ENCODE measurements at regions not wholly inside any gene's neighbourhood (a gene's known extent, or its start where the extent isn't known, plus 50 kb on each side); places are given as distances from the start of the nearest gene placed in this dataset.
"Not testable (repeated sequence)": the region's sequence is repeated elsewhere in the genome, so short reads cannot be mapped to it uniquely, and the experiment has no call there.

DNA sequence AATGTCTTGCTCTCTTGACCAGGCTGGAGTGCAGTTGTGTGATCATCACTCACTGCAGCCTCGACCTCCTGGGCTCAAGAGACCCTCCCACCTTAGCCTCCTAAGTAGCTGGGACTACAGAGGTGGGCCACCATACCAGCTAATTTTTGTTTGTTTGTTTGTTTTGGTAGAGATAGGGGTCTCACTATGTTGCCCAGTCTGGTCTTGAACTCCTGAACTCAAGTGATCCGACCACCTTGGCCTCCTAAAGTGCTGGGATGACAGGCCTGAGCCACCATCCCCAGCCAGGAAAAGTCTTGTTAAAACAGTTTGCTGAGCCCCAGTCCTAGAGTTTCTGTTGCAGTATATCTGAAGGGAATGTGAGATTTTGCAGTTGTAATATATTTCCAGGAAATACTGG, 83.9 kb downstream of the SKIDA1 start:
- DNase-seq (ENCODE audit: extremely low spot score) = no peak
- CTCF ChIA-PET = no interaction called here
- POLR2A ChIA-PET = no interaction called here
- TF ChIP-seq, protein P1, sequence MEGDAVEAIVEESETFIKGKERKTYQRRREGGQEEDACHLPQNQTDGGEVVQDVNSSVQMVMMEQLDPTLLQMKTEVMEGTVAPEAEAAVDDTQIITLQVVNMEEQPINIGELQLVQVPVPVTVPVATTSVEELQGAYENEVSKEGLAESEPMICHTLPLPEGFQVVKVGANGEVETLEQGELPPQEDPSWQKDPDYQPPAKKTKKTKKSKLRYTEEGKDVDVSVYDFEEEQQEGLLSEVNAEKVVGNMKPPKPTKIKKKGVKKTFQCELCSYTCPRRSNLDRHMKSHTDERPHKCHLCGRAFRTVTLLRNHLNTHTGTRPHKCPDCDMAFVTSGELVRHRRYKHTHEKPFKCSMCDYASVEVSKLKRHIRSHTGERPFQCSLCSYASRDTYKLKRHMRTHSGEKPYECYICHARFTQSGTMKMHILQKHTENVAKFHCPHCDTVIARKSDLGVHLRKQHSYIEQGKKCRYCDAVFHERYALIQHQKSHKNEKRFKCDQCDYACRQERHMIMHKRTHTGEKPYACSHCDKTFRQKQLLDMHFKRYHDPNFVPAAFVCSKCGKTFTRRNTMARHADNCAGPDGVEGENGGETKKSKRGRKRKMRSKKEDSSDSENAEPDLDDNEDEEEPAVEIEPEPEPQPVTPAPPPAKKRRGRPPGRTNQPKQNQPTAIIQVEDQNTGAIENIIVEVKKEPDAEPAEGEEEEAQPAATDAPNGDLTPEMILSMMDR (IDR thresholded peaks at IDR 0.05; ENCODE audit: control extremely low read depth, extremely low read depth, low read depth, missing control alignments) = no peak

DNA sequence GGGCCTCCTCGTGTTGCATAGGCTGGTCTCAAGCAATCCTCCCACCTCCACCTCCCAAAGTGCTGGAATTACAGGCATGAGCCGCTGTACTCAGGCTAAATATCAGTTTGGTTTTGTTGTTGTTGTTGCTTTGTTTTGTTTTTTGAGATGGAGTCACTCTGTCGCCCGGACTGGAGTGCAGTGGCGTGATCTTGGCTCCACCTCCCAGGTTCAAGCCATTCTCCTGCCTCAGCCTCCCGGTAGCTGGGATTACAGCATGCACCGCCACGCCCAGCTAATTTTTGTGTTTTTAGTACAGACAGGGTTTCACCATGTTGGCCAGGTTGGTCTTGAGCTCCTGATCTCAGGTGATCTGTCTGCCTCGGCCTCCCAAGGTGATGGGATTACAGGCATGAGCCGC, 86.6 kb downstream of the SKIDA1 start:
- POLR2A ChIA-PET; DNase-seq (ENCODE audit: extremely low spot score): not testable (repeated sequence)
- CTCF ChIA-PET = interaction anchor here (1.1 kb wide), 1 partner anchor 27 kb away, joined by 4 read pairs; no protein-coding TSS in a partner anchor

GRCh38 chr10:21437770-21438382, 87.6 kb downstream of the SKIDA1 start:
- TF ChIP-seq, protein P1 (IDR thresholded peaks at IDR 0.05; ENCODE audit: control extremely low read depth, extremely low read depth, low read depth, missing control alignments) = no peak
- ChIA-PET CTCF (interaction anchor here (0.9 kb wide), 1 partner anchor 34 kb away, joined by 3 read pairs; no protein-coding TSS in a partner anchor), POLR2A (no interaction called here)
- DNase-seq (ENCODE audit: extremely low spot score) = no peak

DNA sequence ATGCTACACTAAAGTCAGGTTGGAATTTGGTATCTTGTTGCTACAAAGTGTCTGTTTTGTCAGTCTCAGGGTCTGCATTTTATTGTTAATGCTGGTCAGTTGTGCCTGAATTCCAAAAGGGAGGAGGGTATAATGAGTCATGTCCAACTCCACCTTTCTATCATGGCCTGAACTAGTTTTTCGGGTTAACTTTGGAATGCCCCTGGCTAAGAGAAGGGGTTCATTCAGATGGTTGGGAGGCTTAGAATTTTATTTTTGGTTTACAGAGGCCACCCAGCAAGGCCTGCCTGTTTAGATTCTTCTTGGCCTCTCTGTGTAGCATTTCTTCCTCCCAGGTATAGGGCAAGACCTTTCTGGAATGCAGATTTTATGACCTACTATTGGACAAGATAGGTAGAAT, 93.2 kb downstream of the SKIDA1 start:
- TF ChIP-seq, protein P1 (IDR thresholded peaks at IDR 0.05; ENCODE audit: control extremely low read depth, extremely low read depth, low read depth, missing control alignments) = no peak
- CTCF ChIA-PET = no interaction called here
- POLR2A ChIA-PET = no interaction called here
- DNase-seq (ENCODE audit: extremely low spot score) = no peak

- POLR2A ChIA-PET = no interaction called here
- DNase-seq (ENCODE audit: extremely low spot score) = no peak
Measured at GRCh38 chr10:21431799-21432198, 93.7 kb downstream of the SKIDA1 start.

GRCh38 chr10:21427804-21428481, 97.5 kb downstream of the SKIDA1 start:
- CTCF ChIA-PET = interaction anchor here (1.2 kb wide), 1 partner anchor 19 kb away, joined by 3 read pairs; no protein-coding TSS in a partner anchor
- POLR2A ChIA-PET = no interaction called here
- peak; percentile 17 for DNase-seq (ENCODE audit: extremely low spot score)
- TF ChIP-seq, protein P1 (IDR thresholded peaks at IDR 0.05; ENCODE audit: control extremely low read depth, extremely low read depth, low read depth, missing control alignments) = no peak

More at GRCh38 chr10:21431799-21432198, 93.7 kb downstream of the SKIDA1 start:
- TF ChIP-seq, protein P1 (IDR thresholded peaks at IDR 0.05; ENCODE audit: control extremely low read depth, extremely low read depth, low read depth, missing control alignments) = no peak
- CTCF ChIA-PET = no interaction called here

GRCh38 chr10:21424459-21424861, 101.0 kb downstream of the SKIDA1 start:
- DNase-seq (ENCODE audit: extremely low spot score) = no peak
- POLR2A ChIA-PET = no interaction called here

More at GRCh38 chr10:21424459-21424861, 101.0 kb downstream of the SKIDA1 start:
- TF ChIP-seq, protein P1 (IDR thresholded peaks at IDR 0.05; ENCODE audit: control extremely low read depth, extremely low read depth, low read depth, missing control alignments) = no peak
- CTCF ChIA-PET = no interaction called here

Measured in GM10248 (cell line).